ENCODE measurements at regions not wholly inside any gene's neighbourhood (a gene's known extent, or its start where the extent isn't known, plus 50 kb on each side); places are given as distances from the start of the nearest gene placed in this dataset.

GRCh38 chr9:96117398-96118080 is 184.4 kb downstream of the HSD17B3 start:
- H3K9me3 Mint-ChIP-seq: peaks cover 0 to 23% (median 6%) of the 10 kb centered on the region in 11 donors
- peaks cover 0 to 8% (median 0%) of the 10 kb centered on the region in 5 donors for H3K36me3 Mint-ChIP-seq
- POLR2A ChIA-PET: no interaction called here
- Histone ChIP-seq H3K27me3 (ENCODE audit: control insufficient read depth in 2 of 2, insufficient read depth in 2 of 2, low read length in 2 of 2) (no peaks in the 10 kb centered on the region), H3K27ac (ENCODE audit: low read depth, low read length) (no peak overlapping the region), H3K4me1 (ENCODE audit: control insufficient read depth in 2 of 2, insufficient read depth in 2 of 2, low read length in 2 of 2) (peaks cover 0 to 6% of the 10 kb centered on the region in 2 donors), H3K9me3 (ENCODE audit: control insufficient read depth in 2 of 3, low read length in 3 of 3) (no peaks in the 10 kb centered on the region), H3K4me3 (ENCODE audit: low read length) (no peak overlapping the region), H3K36me3 (ENCODE audit: control insufficient read depth in 2 of 3, insufficient read depth in 3 of 3, low read length in 3 of 3) (no peaks in the 10 kb centered on the region)
- ATAC-seq: peak; percentile 57
- DNase-seq: no peak
- H3K27me3 Mint-ChIP-seq: peaks cover 17 to 26% (median 21%) of the 10 kb centered on the region in 5 donors
- intact Hi-C loops (cut with micrococcal nuclease): no loop called here
- CTCF ChIA-PET: no interaction called here
- H3K27ac Mint-ChIP-seq: no peak overlapping the region
- no peak overlapping the region for H3K4me3 Mint-ChIP-seq
- H3K4me1 Mint-ChIP-seq: peaks cover 0 to 30% (median 0%) of the 10 kb centered on the region in 7 donors

- Histone ChIP-seq H3K4me3 (ENCODE audit: low read length) (no peak overlapping the region), H3K27ac (ENCODE audit: low read depth, low read length) (no peak overlapping the region), H3K4me1 (ENCODE audit: control insufficient read depth in 2 of 2, insufficient read depth in 2 of 2, low read length in 2 of 2) (peaks cover 0 to 6% of the 10 kb centered on the region in 2 donors), H3K36me3 (ENCODE audit: control insufficient read depth in 2 of 3, insufficient read depth in 3 of 3, low read length in 3 of 3) (no peaks in the 10 kb centered on the region), H3K27me3 (ENCODE audit: control insufficient read depth in 2 of 2, insufficient read depth in 2 of 2, low read length in 2 of 2) (no peaks in the 10 kb centered on the region), H3K9me3 (ENCODE audit: control insufficient read depth in 2 of 3, low read length in 3 of 3) (no peaks in the 10 kb centered on the region)
- POLR2A ChIA-PET: no interaction called here
- no peak overlapping the region for H3K4me3 Mint-ChIP-seq
- intact Hi-C loops (cut with micrococcal nuclease): no loop called here
- DNase-seq (no peak), ATAC-seq (no peak)
- H3K27me3 Mint-ChIP-seq: peaks cover 17 to 26% (median 18%) of the 10 kb centered on the region in 5 donors
- peak overlapping the region in 1 of 9 donors; percentile 43 for H3K27ac Mint-ChIP-seq
- peaks cover 0 to 8% (median 0%) of the 10 kb centered on the region in 5 donors for H3K36me3 Mint-ChIP-seq
- H3K4me1 Mint-ChIP-seq: peaks cover 0 to 28% (median 0%) of the 10 kb centered on the region in 7 donors
- H3K9me3 Mint-ChIP-seq: peaks cover 0 to 23% (median 6%) of the 10 kb centered on the region in 11 donors
- CTCF ChIA-PET: no interaction called here
Observed at GRCh38 chr9:96116275-96117064, 185.5 kb downstream of the HSD17B3 start.

- ChIA-PET POLR2A (no interaction called here), CTCF (no interaction called here)
- Mint-ChIP-seq H3K9me3 (peaks cover 0 to 23% (median 6%) of the 10 kb centered on the region in 11 donors), H3K4me1 (peaks cover 0 to 21% (median 0%) of the 10 kb centered on the region in 7 donors), H3K27ac (no peak overlapping the region), H3K27me3 (peaks cover 19 to 26% (median 21%) of the 10 kb centered on the region in 5 donors), H3K4me3 (no peak overlapping the region), H3K36me3 (peaks cover 0 to 8% (median 0%) of the 10 kb centered on the region in 5 donors)
- ATAC-seq (no peak), DNase-seq (no peak)
- intact Hi-C loops (cut with micrococcal nuclease): no loop called here
- Histone ChIP-seq H3K9me3 (ENCODE audit: control insufficient read depth in 2 of 3, low read length in 3 of 3) (no peaks in the 10 kb centered on the region), H3K36me3 (ENCODE audit: control insufficient read depth in 2 of 3, insufficient read depth in 3 of 3, low read length in 3 of 3) (no peaks in the 10 kb centered on the region), H3K27ac (ENCODE audit: low read depth, low read length) (no peak overlapping the region), H3K27me3 (ENCODE audit: control insufficient read depth in 2 of 2, insufficient read depth in 2 of 2, low read length in 2 of 2) (no peaks in the 10 kb centered on the region), H3K4me3 (ENCODE audit: low read length) (no peak overlapping the region), H3K4me1 (ENCODE audit: control insufficient read depth in 2 of 2, insufficient read depth in 2 of 2, low read length in 2 of 2) (peaks cover 0 to 4% of the 10 kb centered on the region in 2 donors)
Observed at GRCh38 chr9:96115836-96116235, 186.1 kb downstream of the HSD17B3 start.

GRCh38 chr9:96113032-96113431 is 188.9 kb downstream of the HSD17B3 start:
- H3K9me3 ChIP-seq (ENCODE audit: control insufficient read depth in 2 of 3, low read length in 3 of 3): no peaks in the 10 kb centered on the region
- no peaks in the 10 kb centered on the region for H3K36me3 ChIP-seq (ENCODE audit: control insufficient read depth in 2 of 3, insufficient read depth in 3 of 3, low read length in 3 of 3)
- H3K4me3 ChIP-seq (ENCODE audit: low read length): no peak overlapping the region
- no peak overlapping the region for H3K27ac ChIP-seq (ENCODE audit: low read depth, low read length)
- peaks cover 0 to 3% of the 10 kb centered on the region in 2 donors for H3K27me3 ChIP-seq (ENCODE audit: control insufficient read depth in 2 of 2, insufficient read depth in 2 of 2, low read length in 2 of 2)
- Mint-ChIP-seq H3K36me3 (peaks cover 0 to 7% (median 0%) of the 10 kb centered on the region in 5 donors), H3K9me3 (peaks cover 0 to 10% (median 0%) of the 10 kb centered on the region in 11 donors), H3K27me3 (peaks cover 13 to 34% (median 20%) of the 10 kb centered on the region in 5 donors), H3K27ac (no peak overlapping the region), H3K4me1 (peaks cover 0 to 21% (median 0%) of the 10 kb centered on the region in 7 donors), H3K4me3 (no peak overlapping the region)
- intact Hi-C loops (cut with micrococcal nuclease): no loop called here
- ATAC-seq (no peak), DNase-seq (no peak)
- no peaks in the 10 kb centered on the region for H3K4me1 ChIP-seq (ENCODE audit: control insufficient read depth in 2 of 2, insufficient read depth in 2 of 2, low read length in 2 of 2)
- ChIA-PET POLR2A (no interaction called here), CTCF (no interaction called here)

- Mint-ChIP-seq H3K36me3 (peaks cover 3 to 8% (median 6%) of the 10 kb centered on the region in 5 donors), H3K27ac (no peak overlapping the region), H3K4me1 (peaks cover 0 to 5% (median 0%) of the 10 kb centered on the region in 7 donors), H3K27me3 (peaks cover 0 to 19% (median 15%) of the 10 kb centered on the region in 5 donors), H3K9me3 (peaks cover under 1 to 25% (median 17%) of the 10 kb centered on the region in 11 donors), H3K4me3 (no peak overlapping the region)
- Histone ChIP-seq H3K4me3 (ENCODE audit: low read length) (no peak overlapping the region), H3K27ac (ENCODE audit: low read depth, low read length) (no peak overlapping the region), H3K9me3 (ENCODE audit: control insufficient read depth in 2 of 3, low read length in 3 of 3) (no peaks in the 10 kb centered on the region), H3K36me3 (ENCODE audit: control insufficient read depth in 2 of 3, insufficient read depth in 3 of 3, low read length in 3 of 3) (no peaks in the 10 kb centered on the region), H3K27me3 (ENCODE audit: control insufficient read depth in 2 of 2, insufficient read depth in 2 of 2, low read length in 2 of 2) (peaks cover 0 to 3% of the 10 kb centered on the region in 2 donors), H3K4me1 (ENCODE audit: control insufficient read depth in 2 of 2, insufficient read depth in 2 of 2, low read length in 2 of 2) (no peaks in the 10 kb centered on the region)
- intact Hi-C loops (cut with micrococcal nuclease): loop anchor here in 1 of 2 donors (2.0 kb wide), 1 partner anchor 65 kb away; no protein-coding TSS in a partner anchor
- POLR2A ChIA-PET: no interaction called here
- ATAC-seq: no peak
- CTCF ChIA-PET: no interaction called here
- DNase-seq: no peak
Observed at GRCh38 chr9:96109680-96110351, 192.2 kb downstream of the HSD17B3 start.

GRCh38 chr9:96108691-96109380 is 193.1 kb downstream of the HSD17B3 start:
- intact Hi-C loops (cut with micrococcal nuclease): no loop called here

More at GRCh38 chr9:96108691-96109380, 193.1 kb downstream of the HSD17B3 start:
- Mint-ChIP-seq H3K36me3 (peaks cover 3 to 14% (median 6%) of the 10 kb centered on the region in 5 donors), H3K27me3 (peaks cover 0 to 19% (median 15%) of the 10 kb centered on the region in 5 donors), H3K4me1 (peaks cover 0 to 5% (median 0%) of the 10 kb centered on the region in 7 donors), H3K4me3 (no peak overlapping the region), H3K9me3 (peaks cover 5 to 34% (median 21%) of the 10 kb centered on the region in 11 donors), H3K27ac (no peak overlapping the region)
- H3K36me3 ChIP-seq (ENCODE audit: control insufficient read depth in 2 of 3, insufficient read depth in 3 of 3, low read length in 3 of 3): no peaks in the 10 kb centered on the region
- no peak overlapping the region for H3K27ac ChIP-seq (ENCODE audit: low read depth, low read length)
- ChIA-PET POLR2A (no interaction called here), CTCF (no interaction called here)
- ATAC-seq (no peak), DNase-seq (no peak)
- no peaks in the 10 kb centered on the region for H3K9me3 ChIP-seq (ENCODE audit: control insufficient read depth in 2 of 3, low read length in 3 of 3)
- H3K4me3 ChIP-seq (ENCODE audit: low read length): no peak overlapping the region
- H3K27me3 ChIP-seq (ENCODE audit: control insufficient read depth in 2 of 2, insufficient read depth in 2 of 2, low read length in 2 of 2): peaks cover 0 to 3% of the 10 kb centered on the region in 2 donors
- no peaks in the 10 kb centered on the region for H3K4me1 ChIP-seq (ENCODE audit: control insufficient read depth in 2 of 2, insufficient read depth in 2 of 2, low read length in 2 of 2)

All from naive thymus-derived CD4-positive, alpha-beta T cell (primary cell).